PC-3 (cell line): ENCODE measurements at regions not wholly inside any gene's neighbourhood (a gene's known extent, or its start where the extent isn't known, plus 50 kb on each side); places are given as distances from the start of the nearest gene placed in this dataset.

Experiments
- EZH2 ChIP-seq: fragments of 300-600 bp; sonication (generic); IDR thresholded peaks from one replicate; pipeline ENCODE4 v1.6.1; 2017; ENCODE audit warnings: antibody characterized with exemption, mild to moderate bottlenecking, low read length; ENCODE audit not compliant: unreplicated experiment
- EZH2phosphoT487 ChIP-seq: fragments of 300-600 bp; sonication (generic); IDR thresholded peaks from 2 replicates; pipeline ENCODE4 v1.6.1; 2018; ENCODE audit warnings: mild to moderate bottlenecking, antibody characterized with exemption, low read length, borderline replicate concordance
- TF ChIP-seq, protein P1 (sequence below): fragments of 300-600 bp; sonication (generic); conservative IDR thresholded peaks from 2 replicates; pipeline ENCODE4 v1.5.1; 2017; ENCODE audit warnings: antibody characterized with exemption, low read depth, mild to moderate bottlenecking, low read length

DNA sequence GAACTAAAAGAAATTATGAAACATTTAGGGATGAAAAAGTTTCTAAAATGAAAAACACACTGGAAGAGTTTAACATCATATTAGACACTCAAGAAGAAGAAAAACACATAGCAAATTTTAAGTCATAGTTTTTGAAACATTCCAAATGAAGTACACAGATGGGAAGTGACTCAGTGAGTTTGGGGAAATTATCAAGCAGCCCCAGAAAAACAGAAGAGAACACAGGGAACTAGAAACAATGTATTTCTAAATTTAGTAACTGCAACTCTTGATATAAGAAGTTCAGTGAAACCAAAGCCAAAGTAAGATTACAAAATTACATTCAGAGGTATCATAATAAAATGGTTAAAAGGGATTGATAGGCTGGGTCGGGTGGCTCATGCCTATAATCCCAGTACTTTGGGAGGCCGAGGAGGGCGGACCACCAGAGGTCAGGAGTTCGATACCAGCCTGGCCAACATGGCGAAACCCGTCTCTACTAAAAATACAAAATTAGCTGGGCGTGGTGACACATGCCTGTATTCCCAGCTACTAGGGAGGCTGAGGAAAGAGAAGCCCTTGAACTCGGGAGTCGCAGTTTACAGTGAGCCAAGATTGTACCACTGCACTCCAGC is 461.2 kb downstream of the KCTD8 start:
- TF ChIP-seq, protein P1, sequence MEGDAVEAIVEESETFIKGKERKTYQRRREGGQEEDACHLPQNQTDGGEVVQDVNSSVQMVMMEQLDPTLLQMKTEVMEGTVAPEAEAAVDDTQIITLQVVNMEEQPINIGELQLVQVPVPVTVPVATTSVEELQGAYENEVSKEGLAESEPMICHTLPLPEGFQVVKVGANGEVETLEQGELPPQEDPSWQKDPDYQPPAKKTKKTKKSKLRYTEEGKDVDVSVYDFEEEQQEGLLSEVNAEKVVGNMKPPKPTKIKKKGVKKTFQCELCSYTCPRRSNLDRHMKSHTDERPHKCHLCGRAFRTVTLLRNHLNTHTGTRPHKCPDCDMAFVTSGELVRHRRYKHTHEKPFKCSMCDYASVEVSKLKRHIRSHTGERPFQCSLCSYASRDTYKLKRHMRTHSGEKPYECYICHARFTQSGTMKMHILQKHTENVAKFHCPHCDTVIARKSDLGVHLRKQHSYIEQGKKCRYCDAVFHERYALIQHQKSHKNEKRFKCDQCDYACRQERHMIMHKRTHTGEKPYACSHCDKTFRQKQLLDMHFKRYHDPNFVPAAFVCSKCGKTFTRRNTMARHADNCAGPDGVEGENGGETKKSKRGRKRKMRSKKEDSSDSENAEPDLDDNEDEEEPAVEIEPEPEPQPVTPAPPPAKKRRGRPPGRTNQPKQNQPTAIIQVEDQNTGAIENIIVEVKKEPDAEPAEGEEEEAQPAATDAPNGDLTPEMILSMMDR, result no peak
- TF ChIP-seq EZH2phosphoT487 (no peak), EZH2 (no peak)
